Loucy (cell line): ENCODE measurements at regions not wholly inside any gene's neighbourhood (a gene's known extent, or its start where the extent isn't known, plus 50 kb on each side); places are given as distances from the start of the nearest gene placed in this dataset.

Source experiments
- H2AFZ ChIP-seq: fragments of 200-600 bp; sonication (generic); 2 replicates; pipeline ENCODE4 v1.6.0; 2016; ENCODE audit warnings: antibody characterized with exemption, mild to moderate bottlenecking, low read length, moderate library complexity
- H3F3A ChIP-seq: fragments of 200-600 bp; 2 replicates; pipeline ENCODE4 v1.6.0; 2016; ENCODE audit warnings: antibody characterized with exemption, low read depth, mild to moderate bottlenecking
- H3K27me3 ChIP-seq: fragments of 200-600 bp; sonication (generic); 2 replicates; pipeline ENCODE4 v1.6.1; 2014; ENCODE audit warnings: low read length, mild to moderate bottlenecking; ENCODE audit not compliant: insufficient read depth, poor library complexity, severe bottlenecking
- H3K36me3 ChIP-seq: fragments of 200-600 bp; sonication (generic); 2 replicates; pipeline ENCODE4 v1.6.1; 2016; ENCODE audit warnings: low read length; ENCODE audit not compliant: insufficient read depth
- H3K4me1 ChIP-seq: fragments of 200-600 bp; sonication (generic); 2 replicates; pipeline ENCODE4 v1.5.1; 2014; ENCODE audit warnings: low read length, mild to moderate bottlenecking; ENCODE audit not compliant: insufficient read depth, poor library complexity, severe bottlenecking
- H3K4me2 ChIP-seq: fragments of 200-600 bp; sonication (generic); 2 replicates; pipeline ENCODE4 v1.6.0; 2014; ENCODE audit warnings: antibody characterized with exemption, low read length, low read depth, mild to moderate bottlenecking; ENCODE audit not compliant: poor library complexity, severe bottlenecking
- H3K4me3 ChIP-seq: fragments of 200-600 bp; sonication (generic); 2 replicates; pipeline ENCODE4 v1.5.1; 2014; ENCODE audit warnings: low read length, mild to moderate bottlenecking, mixed read lengths; ENCODE audit not compliant: poor library complexity, severe bottlenecking
- H3K79me2 ChIP-seq: fragments of 200-600 bp; sonication (generic); 2 replicates; pipeline ENCODE4 v1.6.1; 2014; ENCODE audit warnings: low read length; ENCODE audit not compliant: insufficient read depth
- H3K9ac ChIP-seq: fragments of 200-600 bp; sonication (generic); 2 replicates; pipeline ENCODE4 v1.6.0; 2014; ENCODE audit warnings: mild to moderate bottlenecking, low read depth, low read length, moderate library complexity; ENCODE audit not compliant: poor library complexity, severe bottlenecking
- H3K9me2 ChIP-seq: fragments of 200-600 bp; sonication (generic); replicated peaks from 2 replicates; pipeline ENCODE4 v1.6.1; 2016; ENCODE audit warnings: low read depth, low read length, mixed read lengths
- H3K9me3 ChIP-seq: fragments of 200-600 bp; sonication (generic); 2 replicates; pipeline ENCODE4 v1.6.1; 2014; ENCODE audit warnings: mild to moderate bottlenecking, antibody characterized with exemption, low read length, low read depth; ENCODE audit not compliant: insufficient read depth
- H4K20me1 ChIP-seq: fragments of 200-600 bp; sonication (generic); 2 replicates; pipeline ENCODE4 v1.6.0; 2014; ENCODE audit warnings: antibody characterized with exemption, low read length, mild to moderate bottlenecking; ENCODE audit not compliant: insufficient read depth, poor library complexity, severe bottlenecking
- EZH2phosphoT487 ChIP-seq: fragments of 200-600 bp; IDR thresholded peaks from 2 replicates; pipeline ENCODE4 v1.6.1; 2018; ENCODE audit warnings: antibody characterized with exemption, mild to moderate bottlenecking, moderate library complexity, borderline replicate concordance
- TF ChIP-seq, protein P1 (sequence below): fragments of 200-600 bp; sonication (generic); conservative IDR thresholded peaks from 2 replicates; pipeline ENCODE4 v1.5.1; 2014; ENCODE audit warnings: mild to moderate bottlenecking, antibody characterized with exemption, low read length

GRCh38 chr17:77282524-77283515 is 142.1 kb downstream of the SEC14L1 start:
- Histone ChIP-seq H3F3A (no peaks in the 10 kb centered on the region), H4K20me1 (no peaks in the 10 kb centered on the region), H3K27me3 (no peaks in the 10 kb centered on the region), H3K4me1 (peaks cover 31% of the 10 kb centered on the region), H3K9me3 (no peaks in the 10 kb centered on the region), H3K79me2 (no peaks in the 10 kb centered on the region; the same call in 1 of the 2 replicates), H3K9ac (no peak overlapping the region), H3K4me2 (peak overlapping the region; percentile 97), H3K9me2 (no peaks in the 10 kb centered on the region), H2AFZ (no peak overlapping the region), H3K36me3 (no peaks in the 10 kb centered on the region), H3K4me3 (no peak overlapping the region)
- TF ChIP-seq EZH2phosphoT487, result no peak
- TF ChIP-seq, protein P1, sequence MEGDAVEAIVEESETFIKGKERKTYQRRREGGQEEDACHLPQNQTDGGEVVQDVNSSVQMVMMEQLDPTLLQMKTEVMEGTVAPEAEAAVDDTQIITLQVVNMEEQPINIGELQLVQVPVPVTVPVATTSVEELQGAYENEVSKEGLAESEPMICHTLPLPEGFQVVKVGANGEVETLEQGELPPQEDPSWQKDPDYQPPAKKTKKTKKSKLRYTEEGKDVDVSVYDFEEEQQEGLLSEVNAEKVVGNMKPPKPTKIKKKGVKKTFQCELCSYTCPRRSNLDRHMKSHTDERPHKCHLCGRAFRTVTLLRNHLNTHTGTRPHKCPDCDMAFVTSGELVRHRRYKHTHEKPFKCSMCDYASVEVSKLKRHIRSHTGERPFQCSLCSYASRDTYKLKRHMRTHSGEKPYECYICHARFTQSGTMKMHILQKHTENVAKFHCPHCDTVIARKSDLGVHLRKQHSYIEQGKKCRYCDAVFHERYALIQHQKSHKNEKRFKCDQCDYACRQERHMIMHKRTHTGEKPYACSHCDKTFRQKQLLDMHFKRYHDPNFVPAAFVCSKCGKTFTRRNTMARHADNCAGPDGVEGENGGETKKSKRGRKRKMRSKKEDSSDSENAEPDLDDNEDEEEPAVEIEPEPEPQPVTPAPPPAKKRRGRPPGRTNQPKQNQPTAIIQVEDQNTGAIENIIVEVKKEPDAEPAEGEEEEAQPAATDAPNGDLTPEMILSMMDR, result no peak

DNA sequence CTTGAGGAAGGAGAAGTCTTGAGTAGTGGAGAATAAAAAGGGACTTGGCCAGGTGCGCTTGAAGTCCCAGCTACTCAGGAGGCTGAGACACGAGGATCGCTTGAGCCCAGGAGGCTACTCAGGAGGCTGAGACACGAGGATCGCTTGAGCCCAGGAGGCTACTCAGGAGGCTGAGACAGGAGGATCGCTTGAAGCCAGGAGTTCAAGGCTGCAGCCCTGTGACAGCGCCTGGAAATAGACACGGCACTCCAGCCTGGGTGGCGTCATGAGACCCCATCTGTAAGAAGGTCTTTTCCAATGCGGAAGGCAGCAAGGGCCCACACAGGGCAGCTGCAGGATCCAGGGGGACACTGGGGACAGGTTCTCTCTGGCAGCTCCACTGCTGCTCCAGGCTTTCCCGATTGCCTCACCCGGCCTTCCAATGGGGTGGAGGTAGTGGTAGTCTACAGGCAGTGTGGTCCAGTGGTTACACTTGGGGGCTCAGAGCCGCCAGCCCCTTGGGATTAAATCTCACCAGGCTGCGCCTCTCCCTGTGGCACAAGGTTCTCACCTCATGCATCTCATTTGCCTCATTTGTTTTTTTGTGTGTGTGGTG is 143.4 kb downstream of the SEC14L1 start:
- no peak overlapping the region for H3K4me3 ChIP-seq
- no peak overlapping the region for H3K4me2 ChIP-seq

DNA sequence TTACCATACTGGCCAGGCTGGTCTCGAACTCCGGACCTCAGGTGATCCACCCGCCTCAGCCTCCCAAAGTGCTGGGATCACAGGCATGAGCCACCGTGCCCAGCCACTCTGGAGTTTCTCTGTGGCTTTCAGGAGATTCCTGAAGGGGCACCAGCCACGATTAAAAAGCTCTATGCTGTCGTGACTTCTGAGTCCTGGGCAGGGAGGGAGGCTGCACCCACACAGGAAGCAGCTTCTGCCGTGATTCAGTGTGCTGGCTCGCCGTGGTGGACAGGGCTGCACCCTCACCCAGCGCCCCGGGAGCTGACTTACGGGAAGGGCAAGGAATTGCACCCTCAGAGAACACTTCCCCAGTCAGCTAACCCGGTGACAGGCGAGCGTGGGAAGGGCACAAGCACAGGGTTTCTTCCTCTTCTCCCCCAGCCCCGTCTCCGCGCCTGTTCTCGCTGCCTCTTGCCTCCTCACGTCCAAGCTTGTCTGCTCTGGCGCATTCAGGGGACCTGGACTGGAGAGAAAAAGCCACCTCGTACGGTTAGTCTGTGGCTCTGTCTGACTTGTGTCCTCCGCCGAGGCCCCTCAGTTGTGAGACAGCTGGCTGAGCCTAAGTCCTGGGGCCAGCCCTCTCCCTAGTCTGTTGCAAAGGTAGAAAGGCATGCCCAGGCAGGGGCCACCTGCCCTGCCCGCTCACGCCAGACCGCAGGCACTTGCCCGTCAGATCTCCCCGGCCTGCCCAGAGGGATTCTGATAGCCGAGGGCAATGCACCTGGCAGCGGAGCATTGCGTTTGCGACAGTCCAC is 145.0 kb downstream of the SEC14L1 start:
- Histone ChIP-seq H2AFZ (no peak overlapping the region), H3F3A (no peaks in the 10 kb centered on the region), H3K9me2 (no peaks in the 10 kb centered on the region), H3K4me2 (no peak overlapping the region), H3K27me3 (no peaks in the 10 kb centered on the region), H3K36me3 (no peaks in the 10 kb centered on the region), H4K20me1 (no peaks in the 10 kb centered on the region), H3K79me2 (no peaks in the 10 kb centered on the region; the same call in 1 of the 2 replicates), H3K9ac (peak overlapping the region; percentile 8), H3K4me1 (peaks cover 25% of the 10 kb centered on the region), H3K4me3 (no peak overlapping the region), H3K9me3 (no peaks in the 10 kb centered on the region)
- TF ChIP-seq, protein P1, result no peak
- no peak for TF ChIP-seq EZH2phosphoT487

More for the DNA sequence above, 143.4 kb downstream of the SEC14L1 start:
- TF ChIP-seq EZH2phosphoT487, result no peak
- TF ChIP-seq, protein P1, result no peak
- H3K9me3 ChIP-seq, result no peaks in the 10 kb centered on the region
- H3K79me2 ChIP-seq, result no peaks in the 10 kb centered on the region; the same call in 1 of the 2 replicates
- H2AFZ ChIP-seq, result no peak overlapping the region
- no peak overlapping the region for H3K9ac ChIP-seq
- no peaks in the 10 kb centered on the region for H4K20me1 ChIP-seq
- no peaks in the 10 kb centered on the region for H3K36me3 ChIP-seq
- H3K9me2 ChIP-seq, result no peaks in the 10 kb centered on the region
- no peaks in the 10 kb centered on the region for H3F3A ChIP-seq
- peaks cover 31% of the 10 kb centered on the region for H3K4me1 ChIP-seq
- H3K27me3 ChIP-seq, result no peaks in the 10 kb centered on the region
